Endothelial cell (in vitro differentiated cells): ENCODE measurements at regions not wholly inside any gene's neighbourhood (a gene's known extent, or its start where the extent isn't known, plus 50 kb on each side); places are given as distances from the start of the nearest gene placed in this dataset.

Source experiments
- DNase-seq: peaks from one replicate; pipeline ENCODE4 v3.0.0; 2021; ENCODE audit warnings: low spot score
- H3K27ac Mint-ChIP-seq: one replicate; pipeline ENCODE4 v1.8.0; 2021; ENCODE audit warnings: mixed read lengths, inconsistent platforms; ENCODE audit not compliant: unreplicated experiment
- H3K27me3 Mint-ChIP-seq: one replicate; pipeline ENCODE4 v1.8.0; 2021; ENCODE audit warnings: mild to moderate bottlenecking, moderate library complexity, mixed read lengths, inconsistent platforms; ENCODE audit not compliant: unreplicated experiment
- H3K36me3 Mint-ChIP-seq: one replicate; pipeline ENCODE4 v1.8.0; 2021; ENCODE audit warnings: mild to moderate bottlenecking, low read depth, mixed read lengths, inconsistent platforms; ENCODE audit not compliant: unreplicated experiment
- H3K4me1 Mint-ChIP-seq: one replicate; pipeline ENCODE4 v1.8.0; 2021; ENCODE audit warnings: mild to moderate bottlenecking, mixed read lengths, inconsistent platforms; ENCODE audit not compliant: unreplicated experiment
- H3K4me3 Mint-ChIP-seq: one replicate; pipeline ENCODE4 v1.8.0; 2021; ENCODE audit warnings: mild to moderate bottlenecking, mixed read lengths, inconsistent platforms; ENCODE audit not compliant: unreplicated experiment
- H3K9me3 Mint-ChIP-seq: one replicate; pipeline ENCODE4 v1.8.0; 2021; ENCODE audit warnings: mixed read lengths, inconsistent platforms; ENCODE audit not compliant: unreplicated experiment
- CTCF ChIP-seq: fragments of 200-600 bp; sonication (generic); IDR thresholded peaks from one replicate; pipeline ENCODE4 v1.5.0; 2021; ENCODE audit warnings: antibody characterized with exemption; ENCODE audit not compliant: unreplicated experiment

GRCh38 chr10:65314253-65314652 is 1611.6 kb upstream of the LRRTM3 start:
- TF ChIP-seq CTCF = no peak
- Mint-ChIP-seq H3K9me3 (no peaks in the 10 kb centered on the region), H3K4me3 (no peak overlapping the region), H3K27ac (no peak overlapping the region), H3K36me3 (no peaks in the 10 kb centered on the region), H3K4me1 (peaks cover 4% of the 10 kb centered on the region), H3K27me3 (no peaks in the 10 kb centered on the region)
- no peak for DNase-seq

DNA sequence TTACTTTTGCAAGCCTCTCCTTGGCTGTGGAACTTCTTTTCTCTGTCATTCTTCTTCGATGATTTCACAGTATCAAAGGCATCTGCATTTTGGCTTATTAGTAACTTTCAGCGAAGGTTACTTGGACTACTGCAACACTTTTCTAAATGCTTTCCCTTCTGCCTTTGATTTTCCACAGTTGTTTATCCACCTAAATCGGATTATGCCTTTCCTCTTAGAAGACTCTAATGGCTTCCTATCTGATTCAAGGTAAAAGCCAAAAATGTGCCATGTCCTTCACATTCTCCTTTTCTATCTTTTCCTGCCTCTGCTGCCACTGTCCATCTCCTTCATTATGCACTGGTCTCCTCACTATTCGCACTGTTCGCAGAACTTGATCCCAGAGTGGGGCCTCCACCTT is 1606.3 kb upstream of the LRRTM3 start:
- Mint-ChIP-seq H3K4me3 (no peak overlapping the region), H3K27me3 (no peaks in the 10 kb centered on the region), H3K9me3 (no peaks in the 10 kb centered on the region), H3K4me1 (peaks cover 11% of the 10 kb centered on the region), H3K36me3 (no peaks in the 10 kb centered on the region), H3K27ac (peak overlapping the region; percentile 0)
- TF ChIP-seq CTCF = no peak
- DNase-seq = no peak

DNA sequence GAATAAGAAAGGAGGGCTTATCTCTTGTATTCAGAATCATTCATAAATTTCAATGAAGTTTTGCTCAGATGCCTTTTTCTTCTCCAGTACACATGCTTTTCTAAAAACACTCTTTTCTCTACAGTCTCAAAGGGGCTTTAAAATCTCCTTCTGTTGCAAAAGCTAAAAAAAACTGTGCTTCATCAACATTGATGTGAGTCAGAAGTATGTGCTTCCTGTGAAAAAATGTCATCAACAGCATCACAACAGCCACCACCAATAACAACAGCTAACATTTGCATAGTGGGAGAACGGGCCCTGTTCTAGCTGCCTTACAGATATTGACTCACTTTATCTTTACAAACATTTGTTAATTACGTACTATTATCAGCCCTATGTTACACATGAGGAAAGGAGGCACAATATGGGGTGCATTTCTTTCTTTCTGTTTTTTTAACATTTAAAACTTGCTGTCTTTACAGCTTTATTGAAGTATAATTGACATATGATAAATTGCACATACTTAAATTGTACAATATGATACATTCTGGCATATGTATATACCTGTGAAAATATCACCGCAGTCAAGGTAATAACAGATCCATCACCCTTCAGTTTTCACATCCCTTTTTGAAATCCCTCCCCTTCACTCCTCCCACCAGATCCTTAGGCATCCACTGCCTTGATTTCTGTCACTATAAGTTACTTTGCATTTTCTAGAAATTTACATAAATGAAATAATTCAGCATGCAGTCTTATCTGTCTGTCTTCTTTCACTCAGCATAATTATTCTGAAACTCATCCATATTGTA is 1605.4 kb upstream of the LRRTM3 start:
- DNase-seq = no peak
- Mint-ChIP-seq H3K4me3 (no peak overlapping the region), H3K27ac (no peak overlapping the region), H3K9me3 (no peaks in the 10 kb centered on the region), H3K36me3 (no peaks in the 10 kb centered on the region), H3K27me3 (no peaks in the 10 kb centered on the region), H3K4me1 (peaks cover 11% of the 10 kb centered on the region)
- TF ChIP-seq CTCF = no peak

DNA sequence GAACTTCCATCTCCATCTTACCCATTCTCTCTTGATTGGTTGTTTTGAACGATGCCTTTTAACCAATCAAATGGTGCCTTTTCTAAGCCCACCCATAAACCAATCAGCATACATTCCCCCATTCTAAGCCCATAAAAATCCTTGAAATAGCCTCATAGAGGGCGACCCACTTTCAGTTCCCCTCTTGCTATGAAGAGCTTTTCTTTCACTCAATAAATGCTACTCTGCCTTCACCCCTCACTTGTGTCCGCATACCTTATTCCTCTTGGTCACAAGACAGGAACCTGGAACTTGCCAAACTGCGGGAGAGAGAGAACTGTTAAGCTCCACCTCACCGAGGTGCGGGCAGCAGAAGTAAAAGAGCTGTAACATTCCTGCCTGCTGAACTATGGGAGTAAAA is 1602.0 kb upstream of the LRRTM3 start:
- no peaks in the 10 kb centered on the region for H3K36me3 Mint-ChIP-seq
- H3K4me3 Mint-ChIP-seq = no peak overlapping the region
- no peak overlapping the region for H3K27ac Mint-ChIP-seq
- H3K9me3 Mint-ChIP-seq = no peaks in the 10 kb centered on the region
- no peak for DNase-seq
- peaks cover 11% of the 10 kb centered on the region for H3K4me1 Mint-ChIP-seq
- TF ChIP-seq CTCF = no peak
- no peaks in the 10 kb centered on the region for H3K27me3 Mint-ChIP-seq

DNA sequence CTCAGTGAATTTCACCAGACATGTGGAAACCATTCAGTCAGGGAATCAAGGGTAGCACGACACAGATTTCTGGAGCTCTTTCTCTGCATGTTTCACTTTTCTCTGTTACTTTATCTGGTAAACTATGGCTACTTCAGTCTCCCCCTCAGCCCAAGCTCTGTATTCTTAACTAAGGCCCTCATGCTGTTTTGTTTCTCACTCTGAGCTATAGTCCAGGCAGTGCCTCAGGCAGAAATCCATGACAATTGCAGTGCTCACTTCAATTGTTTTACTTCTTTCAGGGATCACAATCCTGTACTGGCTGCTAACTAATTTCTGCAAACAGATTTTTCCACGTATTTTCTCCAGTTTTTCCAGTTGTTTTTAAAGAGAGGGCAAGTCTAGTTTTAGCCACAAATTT is 1599.9 kb upstream of the LRRTM3 start:
- DNase-seq = no peak

More for the DNA sequence above, 1599.9 kb upstream of the LRRTM3 start:
- H3K27me3 Mint-ChIP-seq = no peaks in the 10 kb centered on the region
- no peaks in the 10 kb centered on the region for H3K4me1 Mint-ChIP-seq
- no peak overlapping the region for H3K27ac Mint-ChIP-seq
- no peaks in the 10 kb centered on the region for H3K9me3 Mint-ChIP-seq
- TF ChIP-seq CTCF = no peak
- no peak overlapping the region for H3K4me3 Mint-ChIP-seq
- H3K36me3 Mint-ChIP-seq = no peaks in the 10 kb centered on the region
